Vagina (tissue), 2 donors: ENCODE measurements at regions not wholly inside any gene's neighbourhood (a gene's known extent, or its start where the extent isn't known, plus 50 kb on each side); places are given as distances from the start of the nearest gene placed in this dataset.

Source experiments
- DNase-seq, 2 donors: peaks; one replicate each; pipeline ENCODE4 v3.0.0-alpha.2; 2017; ENCODE audit errors: extremely low spot score in 2 of 2
- H3K27ac ChIP-seq: fragments of 200-600 bp; sonication (generic); one replicate; pipeline ENCODE4 v1.5.1; 2019
- H3K27me3 ChIP-seq: fragments of 200-600 bp; sonication (generic); one replicate; pipeline ENCODE4 v1.5.1; 2019
- H3K36me3 ChIP-seq, 2 donors: fragments of 200-600 bp; sonication (generic); one replicate each; pipeline ENCODE4 v1.5.1; 2017 to 2019
- H3K4me1 ChIP-seq: fragments of 200-600 bp; sonication (generic); one replicate; pipeline ENCODE4 v1.5.1; 2019
- H3K4me3 ChIP-seq, 2 donors: fragments of 200-600 bp; sonication (generic); 1 replicate in 1 of 2; 2 replicates in 1 of 2; pipeline ENCODE4 v1.5.1; 2016 to 2019
- H3K9me3 ChIP-seq: fragments of 200-600 bp; sonication (generic); one replicate; pipeline ENCODE4 v1.5.1; 2019
- CTCF ChIP-seq, 3 experiments: fragments of 450-650 bp in 2 of 3; fragments of 200-600 bp in 1 of 3; sonication (generic) in 1 of 3; IDR thresholded peaks; one replicate each; pipeline ENCODE4 v1.5.1; 2017 to 2019; ENCODE audit warnings: antibody characterized with exemption in 3 of 3, mild to moderate bottlenecking in 2 of 3, moderate library complexity in 2 of 3
- POLR2A ChIP-seq, 2 donors: fragments of 450-650 bp; IDR thresholded peaks; one replicate each; pipeline ENCODE4 v1.6.1; 2017; ENCODE audit warnings: antibody characterized with exemption in 2 of 2, mild to moderate bottlenecking in 2 of 2, moderate library complexity in 2 of 2
- POLR2AphosphoS5 ChIP-seq, 2 donors: sonication (generic); formaldehyde crosslinking; IDR thresholded peaks; one replicate each; pipeline ENCODE4 v1.9.0; 2017; ENCODE audit warnings: antibody characterized with exemption in 2 of 2, mild to moderate bottlenecking in 2 of 2, low read depth in 1 of 2; ENCODE audit not compliant: insufficient read depth in 1 of 2
- intact Hi-C: fragments of 100-400 bp; cut with DNase I; formaldehyde crosslinking; loops from one replicate; pipeline ENCODE4 v1.15.1; 2023

- no peak overlapping the region for H3K27ac ChIP-seq
- intact Hi-C loops, result no loop called here
- H3K27me3 ChIP-seq, result no peaks in the 10 kb centered on the region
- no peak overlapping the region for H3K4me3 ChIP-seq
- H3K9me3 ChIP-seq, result no peaks in the 10 kb centered on the region
- H3K36me3 ChIP-seq, result no peaks in the 10 kb centered on the region
- H3K4me1 ChIP-seq, result no peaks in the 10 kb centered on the region
- TF ChIP-seq POLR2A (IDR thresholded peaks at IDR 0.05), result no peak
- TF ChIP-seq POLR2AphosphoS5 (IDR thresholded peaks at IDR 0.05; ENCODE audit: insufficient read depth in 1 of 2, low read depth in 1 of 2), result no peak
- TF ChIP-seq CTCF (IDR thresholded peaks at IDR 0.05), result no peak
- DNase-seq, result no peak
Measured at GRCh38 chr5:6311568-6312501, 66.5 kb downstream of the MED10 start.

GRCh38 chr5:6309949-6310348 lies 68.4 kb downstream of the MED10 start:
- no peaks in the 10 kb centered on the region for H3K27me3 ChIP-seq
- H3K27ac ChIP-seq, result no peak overlapping the region
- no peaks in the 10 kb centered on the region for H3K36me3 ChIP-seq
- no peak overlapping the region for H3K4me3 ChIP-seq
- no peak for DNase-seq
- TF ChIP-seq POLR2A (IDR thresholded peaks at IDR 0.05) (no peak), CTCF (IDR thresholded peaks at IDR 0.05) (no peak), POLR2AphosphoS5 (IDR thresholded peaks at IDR 0.05; ENCODE audit: insufficient read depth in 1 of 2, low read depth in 1 of 2) (no peak)
- no peaks in the 10 kb centered on the region for H3K9me3 ChIP-seq
- intact Hi-C loops, result no loop called here
- H3K4me1 ChIP-seq, result no peaks in the 10 kb centered on the region

- H3K27me3 ChIP-seq, result no peaks in the 10 kb centered on the region
- no peak overlapping the region for H3K27ac ChIP-seq
- no peak for DNase-seq
- no peaks in the 10 kb centered on the region for H3K4me1 ChIP-seq
- intact Hi-C loops, result no loop called here
- H3K4me3 ChIP-seq, result no peak overlapping the region
- TF ChIP-seq POLR2AphosphoS5 (IDR thresholded peaks at IDR 0.05; ENCODE audit: insufficient read depth in 1 of 2, low read depth in 1 of 2) (no peak), POLR2A (IDR thresholded peaks at IDR 0.05) (no peak), CTCF (IDR thresholded peaks at IDR 0.05) (no peak)
- no peaks in the 10 kb centered on the region for H3K9me3 ChIP-seq
- H3K36me3 ChIP-seq, result no peaks in the 10 kb centered on the region
Measured at GRCh38 chr5:6308683-6309082, 69.7 kb downstream of the MED10 start.

GRCh38 chr5:6307304-6307703 lies 71.0 kb downstream of the MED10 start:
- Histone ChIP-seq H3K4me3 (no peak overlapping the region), H3K9me3 (no peaks in the 10 kb centered on the region), H3K27ac (no peak overlapping the region), H3K4me1 (no peaks in the 10 kb centered on the region), H3K27me3 (no peaks in the 10 kb centered on the region), H3K36me3 (no peaks in the 10 kb centered on the region)
- intact Hi-C loops, result no loop called here
- DNase-seq, result no peak
- TF ChIP-seq POLR2A (IDR thresholded peaks at IDR 0.05) (no peak), CTCF (IDR thresholded peaks at IDR 0.05) (no peak), POLR2AphosphoS5 (IDR thresholded peaks at IDR 0.05; ENCODE audit: insufficient read depth in 1 of 2, low read depth in 1 of 2) (no peak)

GRCh38 chr5:6305853-6306252 lies 72.5 kb downstream of the MED10 start:
- Histone ChIP-seq H3K36me3 (no peaks in the 10 kb centered on the region), H3K27ac (no peak overlapping the region), H3K9me3 (no peaks in the 10 kb centered on the region), H3K27me3 (no peaks in the 10 kb centered on the region), H3K4me3 (no peak overlapping the region), H3K4me1 (no peaks in the 10 kb centered on the region)
- no peak for DNase-seq
- intact Hi-C loops, result no loop called here
- TF ChIP-seq POLR2AphosphoS5 (IDR thresholded peaks at IDR 0.05; ENCODE audit: insufficient read depth in 1 of 2, low read depth in 1 of 2), result no peak
- TF ChIP-seq POLR2A (IDR thresholded peaks at IDR 0.05), result no peak
- TF ChIP-seq CTCF (IDR thresholded peaks at IDR 0.05), result no peak
